ENCODE measurements at regions not wholly inside any gene's neighbourhood (a gene's known extent, or its start where the extent isn't known, plus 50 kb on each side); places are given as distances from the start of the nearest gene placed in this dataset.

- no peak for TF ChIP-seq CTCF (IDR thresholded peaks at IDR 0.05; ENCODE audit: low read depth, low read length, missing control alignments)
Observed at GRCh38 chr6:113513086-113513485, 344.1 kb upstream of the MARCKS start.

GRCh38 chr6:113522376-113522775, 334.8 kb upstream of the MARCKS start:
- no peak overlapping the region for H3K4me3 ChIP-seq (replicated peaks; ENCODE audit: low read depth, low read length)
- TF ChIP-seq CTCF (IDR thresholded peaks at IDR 0.05; ENCODE audit: low read depth, low read length, missing control alignments), result no peak
- no peak for DNase-seq (ENCODE audit: extremely low read depth, low read depth)

More at GRCh38 chr6:113513086-113513485, 344.1 kb upstream of the MARCKS start:
- no peak for DNase-seq (ENCODE audit: extremely low read depth, low read depth)
- H3K4me3 ChIP-seq (replicated peaks; ENCODE audit: low read depth, low read length), result no peak overlapping the region

GRCh38 chr6:113524826-113525225, 332.3 kb upstream of the MARCKS start:
- H3K4me3 ChIP-seq (replicated peaks; ENCODE audit: low read depth, low read length), result no peak overlapping the region
- no peak for TF ChIP-seq CTCF (IDR thresholded peaks at IDR 0.05; ENCODE audit: low read depth, low read length, missing control alignments)
- no peak for DNase-seq (ENCODE audit: extremely low read depth, low read depth)

GRCh38 chr6:113526553-113526952, 330.6 kb upstream of the MARCKS start:
- no peak for DNase-seq (ENCODE audit: extremely low read depth, low read depth)
- H3K4me3 ChIP-seq (replicated peaks; ENCODE audit: low read depth, low read length), result no peak overlapping the region
- no peak for TF ChIP-seq CTCF (IDR thresholded peaks at IDR 0.05; ENCODE audit: low read depth, low read length, missing control alignments)

DNA sequence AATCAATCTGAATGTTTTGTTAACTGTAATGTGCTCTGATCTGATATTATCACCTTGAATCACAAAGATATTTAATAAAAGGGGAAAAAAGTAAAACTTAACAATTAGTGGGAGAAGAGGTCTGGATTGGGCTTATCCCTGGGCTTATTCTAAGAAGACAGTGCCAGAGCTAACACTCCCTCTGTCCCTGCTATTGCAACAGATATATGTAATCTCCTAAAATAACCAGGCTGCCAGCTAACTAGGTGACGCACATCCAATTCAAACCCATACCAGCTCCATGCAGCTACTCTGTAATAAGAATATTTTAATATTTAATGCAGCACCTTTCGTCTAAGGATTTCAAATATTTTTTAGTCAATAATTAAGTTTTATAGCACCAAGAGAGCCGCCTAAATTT, 330.1 kb upstream of the MARCKS start:
- DNase-seq (ENCODE audit: extremely low read depth, low read depth), result no peak
- TF ChIP-seq CTCF (IDR thresholded peaks at IDR 0.05; ENCODE audit: low read depth, low read length, missing control alignments), result no peak
- H3K4me3 ChIP-seq (replicated peaks; ENCODE audit: low read depth, low read length), result no peak overlapping the region

DNA sequence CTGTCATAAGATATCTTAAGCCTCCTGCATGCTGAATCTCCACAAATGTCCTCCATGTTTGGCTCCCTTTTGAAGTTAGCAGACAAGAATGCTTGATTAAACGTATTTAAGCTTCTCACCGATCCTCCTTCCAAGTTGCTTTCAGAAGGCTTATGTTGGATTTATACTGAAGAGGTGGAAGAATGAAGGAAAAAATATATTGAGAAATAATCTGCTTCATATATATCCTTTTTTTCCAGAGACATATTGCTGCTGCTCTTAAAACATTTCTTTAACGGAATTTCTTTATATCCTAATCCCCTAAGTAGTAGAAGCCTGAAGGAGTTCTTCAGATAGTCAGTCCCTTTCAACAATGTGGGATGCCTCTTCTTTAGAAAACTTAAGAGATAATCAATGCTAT, 329.0 kb upstream of the MARCKS start:
- DNase-seq (ENCODE audit: extremely low read depth, low read depth), result no peak
- TF ChIP-seq CTCF (IDR thresholded peaks at IDR 0.05; ENCODE audit: low read depth, low read length, missing control alignments), result no peak
- no peak overlapping the region for H3K4me3 ChIP-seq (replicated peaks; ENCODE audit: low read depth, low read length)

- H3K4me3 ChIP-seq (replicated peaks; ENCODE audit: low read depth, low read length), result no peak overlapping the region
- no peak for DNase-seq (ENCODE audit: extremely low read depth, low read depth)
- TF ChIP-seq CTCF (IDR thresholded peaks at IDR 0.05; ENCODE audit: low read depth, low read length, missing control alignments), result no peak
Observed at GRCh38 chr6:113529196-113529595, 327.9 kb upstream of the MARCKS start.
